ENCODE measurements at regions not wholly inside any gene's neighbourhood (a gene's known extent, or its start where the extent isn't known, plus 50 kb on each side); places are given as distances from the start of the nearest gene placed in this dataset.

GRCh38 chr4:19381068-19381467 lies 870.6 kb upstream of the SLIT2 start:
- peak; percentile 83 for DNase-seq

- peak; percentile 41 for DNase-seq
Measured at GRCh38 chr4:19380600-19380999, 871.1 kb upstream of the SLIT2 start.

DNA sequence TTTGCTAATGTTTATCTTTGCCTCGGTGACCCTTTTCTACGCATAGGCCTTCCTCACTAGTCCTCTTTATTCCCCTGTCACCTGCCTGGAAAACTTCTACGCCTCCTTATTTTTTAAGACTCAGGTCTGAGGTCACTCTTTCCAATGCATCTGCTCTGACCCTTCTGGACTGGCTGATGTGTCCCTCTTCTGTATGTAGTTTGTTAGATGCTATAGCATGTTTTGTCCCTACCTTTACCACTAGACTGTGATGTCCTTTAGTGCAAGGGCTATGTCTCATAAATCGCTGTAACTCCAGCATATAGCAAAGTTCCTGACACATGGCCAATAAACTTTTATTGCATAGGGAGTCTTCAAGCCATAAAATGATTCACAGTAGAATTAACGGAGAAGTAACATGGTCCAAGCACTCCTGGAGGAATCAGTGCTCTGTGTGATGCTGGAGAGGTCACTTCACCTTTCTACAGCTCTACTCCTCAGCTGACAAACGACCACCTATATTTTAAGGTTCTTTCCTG lies 872.5 kb upstream of the SLIT2 start:
- DNase-seq = no peak

DNA sequence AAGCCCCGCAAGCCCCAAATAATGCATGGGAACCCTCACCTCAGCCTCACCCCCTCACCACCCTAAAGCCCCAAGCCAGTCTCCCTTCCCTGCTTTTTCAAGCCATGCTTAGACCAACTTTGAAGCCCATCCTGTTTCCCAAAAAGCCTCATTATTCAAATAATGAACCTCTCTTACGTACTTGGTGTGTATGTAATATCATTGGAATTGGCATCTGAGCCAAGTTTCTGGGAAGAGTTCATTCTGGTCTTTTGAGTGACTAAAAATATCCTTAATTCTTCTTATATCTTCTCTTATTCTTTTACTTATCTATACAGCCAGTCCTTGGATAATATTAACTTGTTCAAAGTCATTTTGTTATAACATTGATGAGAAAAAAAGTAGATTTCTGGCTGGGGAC lies 875.8 kb upstream of the SLIT2 start:
- DNase-seq = peak; percentile 31

GRCh38 chr4:19375136-19375804 lies 876.4 kb upstream of the SLIT2 start:
- no peak for DNase-seq

DNA sequence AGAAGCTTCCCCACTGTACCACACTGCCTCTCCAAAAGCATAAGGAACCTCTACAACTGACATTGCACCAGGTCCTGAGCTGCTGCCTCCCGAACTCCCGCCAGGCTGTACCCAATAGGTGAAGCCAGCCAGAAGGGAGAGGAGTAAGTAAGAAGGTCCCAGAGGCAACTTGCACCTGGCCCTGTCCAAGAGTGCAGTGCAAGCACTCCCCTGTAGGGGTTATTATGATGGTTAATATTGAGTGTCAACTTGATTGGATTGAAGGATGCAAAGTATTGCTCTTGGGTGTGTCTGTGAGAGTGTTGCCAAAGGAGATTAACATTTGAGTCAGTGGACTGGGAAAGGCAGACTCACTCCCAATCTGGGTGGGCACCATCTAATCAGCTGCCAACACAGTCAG lies 879.3 kb upstream of the SLIT2 start:
- no peak for DNase-seq

- no peak for DNase-seq
Measured at GRCh38 chr4:19368800-19369199, 882.9 kb upstream of the SLIT2 start.

GRCh38 chr4:19366916-19367315 lies 884.8 kb upstream of the SLIT2 start:
- DNase-seq = no peak

DNA sequence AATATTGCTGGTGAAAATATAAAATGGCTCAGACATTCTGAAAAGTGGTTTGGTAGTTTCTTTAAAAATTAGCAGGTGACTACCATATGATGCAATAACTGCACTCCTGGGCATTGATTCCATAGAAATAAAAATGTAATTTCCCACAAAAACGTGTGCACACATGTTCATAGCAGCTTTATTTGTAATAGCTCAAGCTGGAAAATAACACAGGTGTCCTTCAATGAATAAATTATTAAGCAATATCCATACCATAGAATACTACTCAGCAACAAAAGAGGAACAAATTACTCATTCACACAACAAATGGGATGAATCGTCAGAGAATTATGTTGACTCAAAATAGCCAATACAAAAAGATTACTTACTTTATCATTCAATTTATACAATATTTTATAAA lies 893.7 kb upstream of the SLIT2 start:
- peak; percentile 12 for DNase-seq

DNA sequence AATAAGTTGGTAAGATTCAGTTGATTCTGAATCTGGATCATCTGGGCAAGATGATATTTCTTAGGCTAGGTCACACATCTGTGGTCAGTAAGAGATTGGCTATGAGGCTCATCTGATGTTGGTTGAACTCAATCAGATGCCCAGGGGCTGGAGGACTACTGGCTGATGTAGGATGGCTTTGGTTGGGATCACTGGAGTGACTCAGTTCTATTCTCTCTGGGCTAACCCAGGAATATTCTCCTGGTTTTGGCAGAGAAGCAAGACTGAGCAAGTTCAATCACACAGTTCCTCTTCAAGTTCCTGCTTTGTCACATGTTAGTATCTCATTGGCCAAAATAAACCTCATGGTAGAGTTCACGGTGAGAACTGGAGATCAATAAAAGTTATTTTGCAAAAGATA lies 902.3 kb upstream of the SLIT2 start:
- no peak for DNase-seq

GRCh38 chr4:19348746-19349145 lies 903.0 kb upstream of the SLIT2 start:
- no peak for DNase-seq

GRCh38 chr4:19346636-19347035 lies 905.1 kb upstream of the SLIT2 start:
- peak; percentile 53 for DNase-seq

DNA sequence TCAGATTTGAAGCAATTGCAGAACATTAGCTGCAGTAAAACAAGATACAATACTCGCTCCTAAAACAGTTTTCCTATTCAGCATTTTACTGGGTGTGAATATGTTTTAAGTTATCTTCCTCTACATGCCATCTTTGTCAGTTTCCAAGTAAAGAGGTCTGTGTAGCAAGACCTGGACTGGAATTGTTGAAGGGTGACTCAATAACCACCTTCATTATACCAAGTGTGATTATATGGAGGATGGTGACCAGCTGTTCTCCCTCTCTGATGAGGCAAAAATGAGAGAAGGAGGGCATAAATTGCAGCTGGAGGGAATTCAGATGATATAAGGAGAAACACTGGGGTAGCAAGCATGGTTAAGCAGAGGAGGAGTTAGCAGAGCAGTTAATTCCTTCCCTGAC lies 922.1 kb upstream of the SLIT2 start:
- peak; percentile 60 for DNase-seq

GRCh38 chr4:19329077-19329476 lies 922.6 kb upstream of the SLIT2 start:
- no peak for DNase-seq

- DNase-seq = peak; percentile 37
Measured at GRCh38 chr4:19327364-19327763, 924.3 kb upstream of the SLIT2 start.

- DNase-seq = no peak
Measured at GRCh38 chr4:19324184-19324583, 927.5 kb upstream of the SLIT2 start.

DNA sequence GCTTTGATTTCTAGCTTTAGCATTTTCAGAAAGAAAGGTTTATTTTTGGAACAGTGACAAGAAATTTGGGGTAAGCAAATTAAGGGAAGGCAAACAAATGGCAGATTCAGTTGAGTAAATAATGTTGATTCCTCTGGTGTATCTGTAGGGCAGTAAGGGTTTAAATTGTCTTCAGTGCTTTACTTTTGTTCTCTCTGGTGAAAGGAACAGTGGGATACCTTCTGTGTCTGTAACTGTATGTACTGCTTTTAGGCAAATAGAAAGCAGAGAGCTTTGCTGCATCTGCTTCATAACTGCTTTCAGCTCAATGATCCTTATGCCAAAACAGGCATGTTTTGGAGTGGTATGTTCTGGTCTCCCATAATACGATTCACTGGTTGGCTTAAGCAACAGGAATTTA lies 932.1 kb upstream of the SLIT2 start:
- no peak for DNase-seq

GRCh38 chr4:19317377-19317776 lies 934.3 kb upstream of the SLIT2 start:
- DNase-seq = no peak

DNA sequence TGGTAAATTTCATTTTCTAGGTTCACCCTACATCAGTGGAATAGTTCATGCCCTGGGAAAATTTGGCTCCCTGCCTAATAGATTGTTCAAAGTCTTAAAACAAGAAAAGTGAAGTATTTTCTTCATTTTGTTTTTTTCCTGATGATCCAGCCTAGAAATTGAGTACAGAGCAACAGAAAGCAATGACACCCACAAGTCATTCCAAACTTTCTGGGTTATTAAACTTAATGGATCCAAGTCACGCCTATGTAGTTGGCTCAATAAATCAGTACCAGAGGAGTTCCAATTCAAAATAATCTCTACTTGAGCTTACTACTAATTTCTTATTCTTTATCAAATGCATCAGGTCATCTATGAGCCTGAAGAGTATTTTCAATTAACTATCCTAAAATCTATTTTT lies 937.6 kb upstream of the SLIT2 start:
- DNase-seq = no peak

- DNase-seq = peak; percentile 67
Measured at GRCh38 chr4:19309378-19309777, 942.3 kb upstream of the SLIT2 start.

DNA sequence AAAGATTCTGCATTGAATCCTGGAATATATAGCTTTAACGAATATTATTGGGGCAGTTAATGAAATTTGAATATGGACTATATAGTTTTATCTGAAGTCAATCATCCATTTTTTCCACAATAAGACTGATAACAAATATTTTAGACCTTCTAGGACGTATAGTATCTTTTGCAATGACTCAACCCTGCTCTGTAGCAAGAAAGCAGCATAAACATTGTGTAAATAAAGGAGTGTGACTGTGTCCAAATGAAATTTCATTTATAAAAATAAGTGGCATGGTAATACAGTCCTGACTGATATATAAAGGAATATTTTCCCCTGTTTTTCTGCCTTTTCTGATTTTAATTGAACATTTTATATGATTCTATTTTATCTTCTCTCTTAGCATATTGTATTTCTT lies 947.7 kb upstream of the SLIT2 start:
- no peak for DNase-seq

DNA sequence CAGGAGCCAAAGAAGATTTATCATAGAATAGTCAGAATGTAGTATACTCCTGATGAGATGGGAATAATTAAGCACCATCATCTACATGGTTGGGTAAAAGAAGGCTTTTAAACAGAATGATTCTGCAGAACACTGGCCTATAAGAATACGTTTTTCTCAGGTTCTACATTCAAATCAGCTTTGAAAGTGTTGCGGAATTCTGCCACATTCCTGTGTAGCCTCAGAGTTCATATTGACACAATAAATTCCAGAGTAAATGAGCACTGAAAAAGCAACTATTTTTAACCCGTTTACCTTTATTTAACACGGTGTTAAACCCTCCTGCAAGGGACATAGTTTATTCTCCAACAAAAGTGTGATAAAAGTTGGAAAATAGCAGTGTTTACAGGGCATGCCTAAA lies 950.2 kb upstream of the SLIT2 start:
- peak; percentile 44 for DNase-seq

DNA sequence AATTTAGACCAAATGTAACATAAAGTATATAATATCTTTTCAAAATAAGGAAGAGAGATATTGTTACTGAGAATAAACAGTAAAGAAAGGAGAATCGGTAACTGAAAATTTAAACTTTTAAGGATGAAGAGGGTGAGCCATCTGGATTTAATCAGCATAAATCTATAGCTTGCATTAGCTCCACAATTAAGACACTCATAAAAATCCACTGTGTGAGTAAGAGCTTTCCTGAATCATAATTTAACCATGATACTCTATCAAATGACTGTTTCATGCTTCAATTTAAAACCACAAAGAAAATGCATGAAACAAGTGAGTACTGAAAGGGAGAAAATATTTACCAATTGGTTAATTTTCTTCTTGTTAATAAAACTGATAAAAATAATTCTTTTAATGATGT lies 951.5 kb upstream of the SLIT2 start:
- peak; percentile 88 for DNase-seq

DNA sequence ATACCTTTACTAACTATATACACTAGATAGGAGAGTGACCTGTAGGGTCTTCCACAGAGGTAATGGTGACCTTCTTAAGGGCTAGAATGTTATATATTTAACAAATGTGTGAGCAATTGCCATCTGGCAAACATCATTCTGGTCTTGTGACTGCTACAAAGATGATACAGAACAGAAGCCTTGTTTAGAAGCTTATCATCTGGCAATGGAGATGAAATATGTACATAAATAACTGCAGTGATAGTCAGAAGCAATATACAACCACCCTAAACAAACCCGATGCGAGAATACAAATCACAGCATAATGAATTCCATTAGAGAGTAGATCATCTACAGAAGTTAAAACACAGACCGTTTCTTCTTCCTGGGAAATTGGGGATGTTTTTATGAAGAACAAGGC lies 952.7 kb upstream of the SLIT2 start:
- peak; percentile 86 for DNase-seq

DNA sequence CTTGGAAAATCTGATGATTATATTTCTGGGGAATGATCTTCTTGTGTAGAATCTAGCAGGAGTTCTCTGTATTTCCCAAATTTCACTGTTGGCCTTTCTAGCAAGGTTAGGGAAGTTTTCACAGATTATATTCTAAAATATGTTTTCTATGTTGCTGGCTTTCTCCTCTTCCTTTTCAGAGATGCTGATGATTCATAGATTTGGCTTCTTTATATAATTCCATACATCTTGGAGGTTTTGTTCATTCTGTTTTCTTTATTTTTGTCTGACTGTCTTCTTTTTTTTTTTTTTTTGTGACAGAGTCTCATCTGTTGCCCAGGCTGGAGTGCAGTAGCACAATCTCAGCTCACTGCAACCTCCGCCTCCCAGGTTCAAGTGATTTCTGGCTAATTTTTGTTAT lies 957.9 kb upstream of the SLIT2 start:
- DNase-seq = no peak

All from fibroblast of skin of right quadriceps (primary cell).